Tibial nerve (tissue), 4 donors: ENCODE measurements at regions not wholly inside any gene's neighbourhood (a gene's known extent, or its start where the extent isn't known, plus 50 kb on each side); places are given as distances from the start of the nearest gene placed in this dataset.

Experiments used
- DNase-seq, 2 donors: peaks; one replicate each; pipeline ENCODE4 v3.0.0-alpha.2; 2019; ENCODE audit warnings: low spot score in 2 of 2
- H3K27ac ChIP-seq, 4 donors: fragments of 200-600 bp; sonication (generic) in 3 of 4; one replicate each; pipeline ENCODE4 v1.5.1; 2017 to 2019; ENCODE audit warnings: mild to moderate bottlenecking in 1 of 4
- H3K27me3 ChIP-seq, 2 donors: fragments of 200-600 bp; sonication (generic) in 1 of 2; one replicate each; pipeline versions ENCODE4 v1.5.1 to v1.6.0; 2017 to 2019
- H3K36me3 ChIP-seq, 3 donors: fragments of 200-600 bp; sonication (generic); one replicate each; pipeline ENCODE4 v1.5.1; 2018 to 2019
- H3K4me1 ChIP-seq, 4 donors: fragments of 200-600 bp; sonication (generic) in 3 of 4; one replicate each; pipeline ENCODE4 v1.5.1; 2017 to 2019
- H3K4me3 ChIP-seq, 4 donors: fragments of 200-600 bp; sonication (generic) in 3 of 4; one replicate each; pipeline ENCODE4 v1.5.1; 2017 to 2019; ENCODE audit warnings: mild to moderate bottlenecking in 1 of 4, moderate library complexity in 1 of 4
- H3K9me3 ChIP-seq, 4 donors: fragments of 200-600 bp; sonication (generic) in 3 of 4; one replicate each; pipeline ENCODE4 v1.5.1; 2017 to 2019
- EP300 ChIP-seq, 2 donors: sonication (generic); formaldehyde crosslinking; IDR thresholded peaks; one replicate each; pipeline ENCODE4 v1.6.1; 2017; ENCODE audit warnings: antibody characterized with exemption in 2 of 2, mild to moderate bottlenecking in 1 of 2
- POLR2A ChIP-seq, 2 donors: fragments of 450-650 bp; IDR thresholded peaks; one replicate each; pipeline ENCODE4 v1.6.1; 2017; ENCODE audit warnings: antibody characterized with exemption in 2 of 2, mild to moderate bottlenecking in 2 of 2, moderate library complexity in 2 of 2
- WGBS, 2 donors: methylation state at CpG; one replicate each; pipeline ENCODE4 v1.1.5; 2018; 5-methylcytosine and 5-hydroxymethylcytosine counted together
- TF ChIP-seq, protein P1 (sequence below), 5 experiments: fragments of 200-600 bp in 3 of 5; fragments of 450-650 bp in 2 of 5; sonication (generic) in 3 of 5; IDR thresholded peaks; one replicate each; pipeline ENCODE4 v1.5.1; 2016 to 2019; ENCODE audit warnings: antibody characterized with exemption in 5 of 5, mild to moderate bottlenecking in 3 of 5, moderate library complexity in 2 of 5

DNA sequence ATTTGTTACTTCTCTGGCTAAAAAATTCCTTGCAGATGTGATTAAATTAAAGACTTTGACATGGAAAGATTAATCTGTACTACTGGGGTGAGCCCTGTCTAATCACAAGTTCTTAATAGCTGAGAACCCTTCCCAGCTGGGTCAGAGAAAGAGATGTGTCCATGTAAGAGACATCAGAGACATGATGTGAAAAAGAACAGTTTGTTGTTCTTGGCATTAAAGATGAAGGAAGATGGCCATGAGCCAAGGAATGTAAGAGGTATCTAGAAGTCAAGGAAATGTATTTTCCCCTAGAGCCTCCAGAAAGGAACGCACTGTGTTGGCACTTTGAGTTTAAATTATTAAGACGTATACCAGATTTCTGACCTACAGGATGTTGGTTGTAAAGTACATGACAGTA is 1271.5 kb upstream of the PRMT6 start:
- no peak for DNase-seq
- Histone ChIP-seq H3K4me1 (no peaks in the 10 kb centered on the region), H3K27me3 (no peaks in the 10 kb centered on the region), H3K4me3 (no peak overlapping the region), H3K27ac (no peak overlapping the region), H3K36me3 (no peaks in the 10 kb centered on the region), H3K9me3 (no peaks in the 10 kb centered on the region)
- TF ChIP-seq POLR2A (IDR thresholded peaks at IDR 0.05) (no peak), EP300 (IDR thresholded peaks at IDR 0.05) (no peak)
- TF ChIP-seq, protein P1, sequence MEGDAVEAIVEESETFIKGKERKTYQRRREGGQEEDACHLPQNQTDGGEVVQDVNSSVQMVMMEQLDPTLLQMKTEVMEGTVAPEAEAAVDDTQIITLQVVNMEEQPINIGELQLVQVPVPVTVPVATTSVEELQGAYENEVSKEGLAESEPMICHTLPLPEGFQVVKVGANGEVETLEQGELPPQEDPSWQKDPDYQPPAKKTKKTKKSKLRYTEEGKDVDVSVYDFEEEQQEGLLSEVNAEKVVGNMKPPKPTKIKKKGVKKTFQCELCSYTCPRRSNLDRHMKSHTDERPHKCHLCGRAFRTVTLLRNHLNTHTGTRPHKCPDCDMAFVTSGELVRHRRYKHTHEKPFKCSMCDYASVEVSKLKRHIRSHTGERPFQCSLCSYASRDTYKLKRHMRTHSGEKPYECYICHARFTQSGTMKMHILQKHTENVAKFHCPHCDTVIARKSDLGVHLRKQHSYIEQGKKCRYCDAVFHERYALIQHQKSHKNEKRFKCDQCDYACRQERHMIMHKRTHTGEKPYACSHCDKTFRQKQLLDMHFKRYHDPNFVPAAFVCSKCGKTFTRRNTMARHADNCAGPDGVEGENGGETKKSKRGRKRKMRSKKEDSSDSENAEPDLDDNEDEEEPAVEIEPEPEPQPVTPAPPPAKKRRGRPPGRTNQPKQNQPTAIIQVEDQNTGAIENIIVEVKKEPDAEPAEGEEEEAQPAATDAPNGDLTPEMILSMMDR (IDR thresholded peaks at IDR 0.05), result no peak
- WGBS, 2 donors, result 26 to 39% methylated on average over 2 of the region's 2 CpGs

DNA sequence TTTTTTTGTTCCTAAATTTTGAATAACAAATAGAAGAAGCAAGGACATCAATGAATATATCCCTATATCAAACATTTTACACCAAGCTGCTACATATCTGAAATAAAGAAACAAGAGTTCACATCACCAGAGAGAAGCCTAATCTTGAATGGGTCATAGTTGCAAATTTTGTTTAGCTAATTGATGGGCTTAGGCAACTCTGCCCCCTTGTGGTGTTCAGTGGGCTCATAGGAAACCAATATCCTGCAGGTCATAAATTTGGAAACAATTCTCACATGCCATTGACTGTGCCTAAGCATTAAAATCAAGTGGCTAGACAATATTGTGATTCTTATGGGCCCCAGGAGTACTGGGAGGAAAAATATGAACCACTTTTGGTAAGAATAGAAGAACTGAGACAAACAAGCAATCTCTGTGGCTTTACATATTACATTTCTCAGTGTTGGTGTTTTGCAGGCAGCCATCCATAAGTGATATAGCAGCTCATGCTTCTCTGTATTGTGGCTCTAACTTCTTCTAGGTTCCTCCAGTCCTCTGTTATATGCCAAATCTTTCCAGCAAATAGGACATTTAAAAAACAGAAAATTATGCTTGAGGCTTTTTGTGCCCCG is 1262.8 kb upstream of the PRMT6 start:
- 88 to 89% methylated on average over 1 of the region's 1 CpG for WGBS, 2 donors
- DNase-seq, result no peak

DNA sequence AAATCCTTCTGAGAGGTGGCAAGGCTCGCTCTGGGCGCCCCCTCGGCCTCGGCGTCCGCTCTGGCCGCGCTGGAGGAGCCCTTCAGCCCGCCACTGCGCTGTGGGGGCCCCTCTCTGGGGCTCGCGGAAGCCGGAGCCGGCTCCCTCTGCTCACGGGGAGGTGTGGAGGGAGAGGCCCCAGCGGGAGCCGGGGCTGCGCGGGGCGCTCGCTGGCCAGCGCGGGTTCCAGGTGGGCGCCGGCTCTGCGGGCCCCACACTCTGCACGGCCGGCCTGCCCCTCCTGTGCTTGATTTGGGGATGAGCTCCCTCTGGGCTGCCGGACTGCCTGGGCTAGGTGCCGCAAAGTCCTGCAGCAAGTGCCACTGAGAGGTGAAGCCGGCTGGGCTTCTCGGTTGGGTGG is 1260.7 kb upstream of the PRMT6 start:
- no peak overlapping the region for H3K27ac ChIP-seq
- H3K4me1 ChIP-seq, result no peaks in the 10 kb centered on the region
- H3K9me3 ChIP-seq, result peaks cover 0 to 3% (median 0%) of the 10 kb centered on the region in 4 donors
- no peaks in the 10 kb centered on the region for H3K27me3 ChIP-seq
- H3K4me3 ChIP-seq, result no peak overlapping the region
- WGBS, 2 donors, result 94% methylated on average over 25 to 32 of the region's 32 CpGs
- H3K36me3 ChIP-seq, result no peaks in the 10 kb centered on the region
- no peak for DNase-seq
- TF ChIP-seq POLR2A (IDR thresholded peaks at IDR 0.05), result no peak
- TF ChIP-seq, protein P1 (IDR thresholded peaks at IDR 0.05), result no peak
- TF ChIP-seq EP300 (IDR thresholded peaks at IDR 0.05), result no peak

More for the DNA sequence above, 1262.8 kb upstream of the PRMT6 start:
- H3K36me3 ChIP-seq, result no peaks in the 10 kb centered on the region
- no peak overlapping the region for H3K27ac ChIP-seq
- H3K27me3 ChIP-seq, result no peaks in the 10 kb centered on the region
- H3K4me3 ChIP-seq, result no peak overlapping the region
- H3K9me3 ChIP-seq, result peaks cover 0 to 3% (median 0%) of the 10 kb centered on the region in 4 donors
- TF ChIP-seq, protein P1 (IDR thresholded peaks at IDR 0.05), result peak in 2 of 5 experiments; percentile 24 to 26
- TF ChIP-seq POLR2A (IDR thresholded peaks at IDR 0.05), result no peak
- H3K4me1 ChIP-seq, result no peaks in the 10 kb centered on the region

DNA sequence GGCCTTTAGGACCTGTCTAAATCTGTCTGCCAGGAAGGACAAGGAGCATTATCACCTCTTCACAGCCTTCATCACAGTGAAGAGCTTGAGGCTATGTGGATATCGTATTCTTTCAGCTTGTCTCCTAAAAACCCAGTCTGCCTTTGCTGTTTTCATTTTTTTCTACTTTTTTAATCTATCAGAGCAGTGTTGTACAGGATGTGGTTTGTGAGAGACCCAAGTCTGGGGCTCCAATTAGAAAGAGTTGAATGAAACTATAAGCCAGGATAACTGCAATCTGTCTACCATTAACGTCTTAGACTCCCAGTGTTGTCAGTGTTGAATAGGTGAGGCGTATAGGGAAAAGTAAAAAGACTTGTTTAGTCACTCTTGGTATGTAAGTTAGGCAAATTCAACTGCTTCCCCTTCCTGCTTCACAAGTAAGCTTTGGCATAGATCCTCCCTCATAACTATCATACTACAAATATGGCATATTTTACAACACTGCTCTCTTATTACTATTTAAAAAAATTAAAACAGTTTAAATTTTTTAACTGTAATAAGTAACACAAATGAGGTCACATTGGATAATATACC is 1225.8 kb upstream of the PRMT6 start:
- Histone ChIP-seq H3K9me3 (no peaks in the 10 kb centered on the region), H3K36me3 (no peaks in the 10 kb centered on the region), H3K4me1 (no peaks in the 10 kb centered on the region), H3K27ac (no peak overlapping the region), H3K27me3 (no peaks in the 10 kb centered on the region), H3K4me3 (no peak overlapping the region)
- DNase-seq, result no peak
- TF ChIP-seq, protein P1 (IDR thresholded peaks at IDR 0.05), result no peak
- TF ChIP-seq EP300 (IDR thresholded peaks at IDR 0.05) (no peak), POLR2A (IDR thresholded peaks at IDR 0.05) (no peak)
- WGBS, 2 donors, result 41 to 48% methylated on average over 3 of the region's 3 CpGs

DNA sequence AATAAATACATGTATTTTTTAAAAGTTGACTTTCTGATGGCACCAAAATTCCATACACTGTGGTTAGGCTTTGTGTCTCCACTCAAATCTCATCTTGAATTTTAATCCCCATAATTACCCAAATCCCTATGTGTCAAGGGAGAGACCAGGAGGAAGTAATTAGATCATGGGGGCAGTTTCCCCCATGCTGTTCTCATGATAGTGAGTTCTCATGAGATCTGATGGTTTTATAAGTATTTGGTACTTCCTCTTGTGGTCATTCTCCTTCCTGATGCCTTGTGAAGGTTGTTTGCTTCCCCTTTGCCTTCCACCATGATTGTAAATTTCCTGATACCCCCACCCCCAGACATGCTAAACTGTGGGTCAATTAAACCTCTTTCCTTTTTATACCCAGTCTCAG is 1218.4 kb upstream of the PRMT6 start:
- Histone ChIP-seq H3K4me1 (no peaks in the 10 kb centered on the region), H3K36me3 (no peaks in the 10 kb centered on the region), H3K9me3 (no peaks in the 10 kb centered on the region), H3K4me3 (no peak overlapping the region), H3K27ac (no peak overlapping the region), H3K27me3 (no peaks in the 10 kb centered on the region)
- no peak for DNase-seq
- TF ChIP-seq, protein P1 (IDR thresholded peaks at IDR 0.05), result no peak
- TF ChIP-seq EP300 (IDR thresholded peaks at IDR 0.05) (no peak), POLR2A (IDR thresholded peaks at IDR 0.05) (no peak)
